ENCODE measurements at regions not wholly inside any gene's neighbourhood (a gene's known extent, or its start where the extent isn't known, plus 50 kb on each side); places are given as distances from the start of the nearest gene placed in this dataset.

DNA sequence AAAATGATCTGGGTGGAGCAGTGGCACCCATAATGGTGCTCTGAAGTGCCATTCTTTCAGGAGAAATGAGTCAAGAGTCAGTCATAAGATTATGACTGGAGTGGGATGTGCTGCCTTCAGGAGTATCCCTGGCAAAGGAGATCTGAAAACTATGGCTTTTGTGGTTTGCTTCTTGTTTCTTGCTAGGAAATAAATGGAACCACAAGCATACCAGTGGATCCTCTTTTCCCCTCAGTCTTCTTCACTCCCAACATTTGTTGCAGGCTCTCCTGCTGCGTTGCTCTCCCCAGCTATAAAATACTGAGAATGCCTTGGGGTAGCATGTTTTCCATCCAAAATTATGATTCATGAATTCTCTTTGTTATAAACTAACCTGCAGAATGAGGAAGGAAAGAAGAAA lies 199.1 kb downstream of the NNT start:
- TF ChIP-seq TAF1 (CRISPR knock-in tag; IDR thresholded peaks at IDR 0.05) (no peak), ZNF367 (CRISPR knock-in tag; IDR thresholded peaks at IDR 0.05; ENCODE audit: borderline replicate concordance) (no peak), POLR2A (IDR thresholded peaks at IDR 0.05; ENCODE audit: insufficient read depth in 1 of 2, low read depth in 2 of 2, low read length in 2 of 2) (no peak), ZFP36L2 (CRISPR knock-in tag; IDR thresholded peaks at IDR 0.05) (no peak), CHD2 (IDR thresholded peaks at IDR 0.05; ENCODE audit: low read depth, low read length) (no peak), NFIC (IDR thresholded peaks at IDR 0.05; ENCODE audit: low read length) (no peak), FOXJ3 (CRISPR knock-in tag; IDR thresholded peaks at IDR 0.05; ENCODE audit: borderline replicate concordance) (no peak), SUZ12 (IDR thresholded peaks at IDR 0.05; ENCODE audit: low read depth, low read length) (no peak)
- TF ChIP-seq, protein P1, sequence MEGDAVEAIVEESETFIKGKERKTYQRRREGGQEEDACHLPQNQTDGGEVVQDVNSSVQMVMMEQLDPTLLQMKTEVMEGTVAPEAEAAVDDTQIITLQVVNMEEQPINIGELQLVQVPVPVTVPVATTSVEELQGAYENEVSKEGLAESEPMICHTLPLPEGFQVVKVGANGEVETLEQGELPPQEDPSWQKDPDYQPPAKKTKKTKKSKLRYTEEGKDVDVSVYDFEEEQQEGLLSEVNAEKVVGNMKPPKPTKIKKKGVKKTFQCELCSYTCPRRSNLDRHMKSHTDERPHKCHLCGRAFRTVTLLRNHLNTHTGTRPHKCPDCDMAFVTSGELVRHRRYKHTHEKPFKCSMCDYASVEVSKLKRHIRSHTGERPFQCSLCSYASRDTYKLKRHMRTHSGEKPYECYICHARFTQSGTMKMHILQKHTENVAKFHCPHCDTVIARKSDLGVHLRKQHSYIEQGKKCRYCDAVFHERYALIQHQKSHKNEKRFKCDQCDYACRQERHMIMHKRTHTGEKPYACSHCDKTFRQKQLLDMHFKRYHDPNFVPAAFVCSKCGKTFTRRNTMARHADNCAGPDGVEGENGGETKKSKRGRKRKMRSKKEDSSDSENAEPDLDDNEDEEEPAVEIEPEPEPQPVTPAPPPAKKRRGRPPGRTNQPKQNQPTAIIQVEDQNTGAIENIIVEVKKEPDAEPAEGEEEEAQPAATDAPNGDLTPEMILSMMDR (CRISPR knock-in tag; IDR thresholded peaks at IDR 0.05) = no peak
- TF ChIP-seq, protein P2, sequence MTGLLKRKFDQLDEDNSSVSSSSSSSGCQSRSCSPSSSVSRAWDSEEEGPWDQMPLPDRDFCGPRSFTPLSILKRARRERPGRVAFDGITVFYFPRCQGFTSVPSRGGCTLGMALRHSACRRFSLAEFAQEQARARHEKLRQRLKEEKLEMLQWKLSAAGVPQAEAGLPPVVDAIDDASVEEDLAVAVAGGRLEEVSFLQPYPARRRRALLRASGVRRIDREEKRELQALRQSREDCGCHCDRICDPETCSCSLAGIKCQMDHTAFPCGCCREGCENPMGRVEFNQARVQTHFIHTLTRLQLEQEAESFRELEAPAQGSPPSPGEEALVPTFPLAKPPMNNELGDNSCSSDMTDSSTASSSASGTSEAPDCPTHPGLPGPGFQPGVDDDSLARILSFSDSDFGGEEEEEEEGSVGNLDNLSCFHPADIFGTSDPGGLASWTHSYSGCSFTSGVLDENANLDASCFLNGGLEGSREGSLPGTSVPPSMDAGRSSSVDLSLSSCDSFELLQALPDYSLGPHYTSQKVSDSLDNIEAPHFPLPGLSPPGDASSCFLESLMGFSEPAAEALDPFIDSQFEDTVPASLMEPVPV (CRISPR knock-in tag; IDR thresholded peaks at IDR 0.05) = no peak

Data from HepG2 (cell line).